HepG2 (cell line): ENCODE measurements at regions not wholly inside any gene's neighbourhood (a gene's known extent, or its start where the extent isn't known, plus 50 kb on each side); places are given as distances from the start of the nearest gene placed in this dataset.
A peak's percentile ranks its signal among the peaks of the same experiment; 100 is the strongest.

ENCODE experiments used
- ATAC-seq: fragments of 200-7000 bp; cut with Tn5 transposase; 3 replicates; pipeline ENCODE4 v1.9.1; 2020; ENCODE audit warnings: mild to moderate bottlenecking, moderate library complexity
- BruUV-seq: library from RNA; stranded (reverse); fragments of 400-500 nt; replicated peaks from 2 replicates; lab custom pipeline; 2021; lab: Mats Ljungman, UMichigan
- CTCF ChIA-PET: fragments of 300-600 bp; formaldehyde crosslinking; extraction: SDS; loops from one replicate; lab custom pipeline; 2021; ENCODE audit warnings: low total read pairs, inconsistent platforms, low intra/inter-chr PET ratio; lab: Yijun Ruan, JAX
- POLR2A ChIA-PET: fragments of 350-600 bp; sonication (Branson Sonifier 250); formaldehyde crosslinking; loops from one replicate; lab custom pipeline; 2020; ENCODE audit warnings: antibody characterized with exemption, inconsistent platforms; lab: Yijun Ruan, JAX
- DNase-seq: peaks from one replicate; pipeline ENCODE4 v3.0.0-alpha.2; 2015; ENCODE audit warnings: low spot score
- FAIRE-seq: peaks from 3 replicates; lab custom pipeline; 2011; peaks lifted over from hg19 to GRCh38; lab: Jason Lieb, UNC
- H2AFZ ChIP-seq: one replicate; pipeline ENCODE4 v1.6.1; 2011; ENCODE audit warnings: low read length, inconsistent platforms
- H3K27ac ChIP-seq: fragments of 300-600 bp; 3 replicates; pipeline ENCODE4 v1.8.0; 2011; ENCODE audit warnings: mixed run types, mild to moderate bottlenecking, mixed read lengths, low read length, inconsistent platforms; ENCODE audit not compliant: insufficient read depth; ENCODE audit errors: extremely low read length
- H3K27me3 ChIP-seq, 2 experiments: fragments of 200-600 bp in 1 of 2; 2 replicates in 1 of 2; 3 replicates in 1 of 2; pipeline versions ENCODE4 v1.6.0 to v1.8.0; 2011; ENCODE audit warnings: low read length in 2 of 2, mild to moderate bottlenecking in 2 of 2, moderate library complexity in 2 of 2, inconsistent platforms in 1 of 2; ENCODE audit not compliant: insufficient read depth in 2 of 2, control insufficient read depth in 1 of 2
- H3K36me3 ChIP-seq, 2 experiments: fragments of 200-600 bp in 1 of 2; replicated peaks in 1 of 2; 2 replicates in 1 of 2; 3 replicates in 1 of 2; pipeline versions ENCODE4 v1.5.1 to v1.8.0; 2011; ENCODE audit warnings: low read length in 2 of 2, inconsistent platforms in 1 of 2; ENCODE audit not compliant: insufficient read depth in 2 of 2, control insufficient read depth in 1 of 2
- H3K4me1 ChIP-seq: 2 replicates; pipeline ENCODE4 v1.5.1; 2012; ENCODE audit warnings: low read length, inconsistent platforms; ENCODE audit not compliant: insufficient read depth
- H3K4me2 ChIP-seq: 2 replicates; pipeline ENCODE4 v1.6.0; 2011; ENCODE audit warnings: low read depth, low read length, inconsistent platforms
- H3K4me3 ChIP-seq, 3 experiments: fragments of 200-600 bp in 1 of 3; sonication (generic), shearing (Covaris generic) in 1 of 3; replicated peaks in 1 of 3; 2 replicates each; pipeline ENCODE4 v1.5.1; 2011 to 2016; ENCODE audit warnings: low read length in 3 of 3, inconsistent platforms in 2 of 3, low read depth in 2 of 3, mild to moderate bottlenecking in 2 of 3, control low read depth in 1 of 3, mixed read lengths in 1 of 3; ENCODE audit not compliant: insufficient read depth in 1 of 3
- H3K79me2 ChIP-seq: one replicate; pipeline ENCODE4 v1.6.1; 2011; ENCODE audit warnings: low read length, inconsistent platforms; ENCODE audit not compliant: insufficient read depth
- H3K9ac ChIP-seq: 2 replicates; pipeline ENCODE4 v1.6.0; 2011; ENCODE audit warnings: mild to moderate bottlenecking, low read depth, low read length, inconsistent platforms; ENCODE audit not compliant: insufficient read depth
- H3K9me3 ChIP-seq: 2 replicates; pipeline ENCODE4 v1.5.1; 2012; ENCODE audit warnings: mild to moderate bottlenecking, low read length
- H4K20me1 ChIP-seq: 2 replicates; pipeline ENCODE4 v1.6.0; 2011; ENCODE audit warnings: inconsistent platforms, mild to moderate bottlenecking, low read length, moderate library complexity; ENCODE audit not compliant: insufficient read depth
- ADNP ChIP-seq: sonication (generic); formaldehyde crosslinking; IDR thresholded peaks from 2 replicates; pipeline ENCODE4 v1.4.0; 2020; ENCODE audit warnings: missing genetic modification reagents
- ATF7-NPFF ChIP-seq: sonication (generic); formaldehyde crosslinking; IDR thresholded peaks from 2 replicates; pipeline ENCODE4 v1.8.1; 2023; ENCODE audit warnings: mild to moderate bottlenecking, low read depth, missing genetic modification reagents, moderate library complexity
- HNF1A ChIP-seq, 2 experiments: sonication (generic) in 1 of 2; formaldehyde crosslinking in 1 of 2; IDR thresholded peaks; 2 replicates each; pipeline versions ENCODE4 v1.4.0 to v1.6.1; 2016 to 2020; ENCODE audit warnings: borderline replicate concordance in 1 of 2, low read depth in 1 of 2, mild to moderate bottlenecking in 1 of 2, missing genetic modification reagents in 1 of 2
- ISL2 ChIP-seq: sonication (generic); formaldehyde crosslinking; IDR thresholded peaks from 2 replicates; pipeline ENCODE4 v1.5.0; 2020; ENCODE audit warnings: missing genetic modification reagents
- MLX ChIP-seq: IDR thresholded peaks from 2 replicates; pipeline ENCODE4 v1.6.1; 2016
- NONO ChIP-seq, 2 experiments: fragments of 450-650 bp in 1 of 2; sonication (generic) in 1 of 2; formaldehyde crosslinking in 1 of 2; IDR thresholded peaks in 1 of 2; conservative IDR thresholded peaks in 1 of 2; 2 replicates each; pipeline versions ENCODE4 v1.6.1 to v1.8.0; 2017 to 2022; ENCODE audit warnings: mild to moderate bottlenecking in 1 of 2, missing genetic modification reagents in 1 of 2, moderate library complexity in 1 of 2
- NR2F6 ChIP-seq, 2 experiments: IDR thresholded peaks; 2 replicates each; pipeline ENCODE4 v1.6.1; 2016; ENCODE audit warnings: antibody characterized with exemption in 1 of 2, mild to moderate bottlenecking in 1 of 2
- POGZ ChIP-seq: sonication (generic); formaldehyde crosslinking; IDR thresholded peaks from 2 replicates; pipeline ENCODE4 v1.4.0; 2020; ENCODE audit warnings: mild to moderate bottlenecking, missing genetic modification reagents
- RARA ChIP-seq: IDR thresholded peaks from 2 replicates; pipeline ENCODE4 v1.6.1; 2016; ENCODE audit warnings: missing genetic modification reagents, missing compliant biosample characterization
- SAP130 ChIP-seq: IDR thresholded peaks from 2 replicates; pipeline ENCODE4 v1.6.1; 2016; ENCODE audit warnings: low read depth
- ZBTB43 ChIP-seq: sonication (generic); formaldehyde crosslinking; conservative IDR thresholded peaks from 2 replicates; pipeline ENCODE4 v1.4.0; 2020; ENCODE audit warnings: missing genetic modification reagents
- ZNF777 ChIP-seq: sonication (generic); formaldehyde crosslinking; IDR thresholded peaks from 2 replicates; pipeline ENCODE4 v1.4.0; 2020; ENCODE audit warnings: missing genetic modification reagents
- WGBS: methylation state at CpG from one replicate; pipeline ENCODE4 v1.1.6; 2017; ENCODE audit warnings: low lambda C conversion rate; 5-methylcytosine and 5-hydroxymethylcytosine counted together
- in situ Hi-C: cut with HindIII; loops from 2 replicates; pipeline ENCODE4 v1.10.0; 2017; ENCODE audit warnings: low pct_unique_long_range_greater_than_20kb; ENCODE audit not compliant: extremely low pct_ligation_motif_present
- intact Hi-C: fragments of 100-400 bp; cut with micrococcal nuclease; formaldehyde crosslinking; loops from one replicate; pipeline ENCODE4 v1.10.0; 2022; ENCODE audit not compliant: unreplicated experiment

- Histone ChIP-seq H3K4me1 (peaks cover 47% of the 10 kb centered on the region), H3K4me3 (no peak overlapping the region), H4K20me1 (no peaks in the 10 kb centered on the region)
- no peak for TF ChIP-seq NONO (IDR thresholded peaks at IDR 0.05)
- no peak for TF ChIP-seq NONO (CRISPR knock-in tag; conservative IDR thresholded peaks at IDR 0.05)
- TF ChIP-seq, all 625 proteins: peak for 0
- no peak overlapping the region for H3K27ac ChIP-seq
- no peaks in the 10 kb centered on the region for H3K79me2 ChIP-seq
- H3K36me3 ChIP-seq: no peaks in the 10 kb centered on the region
- FAIRE-seq (no peak), DNase-seq (no peak), ATAC-seq (no peak)
- in situ Hi-C loops (no loop called here), intact Hi-C loops (loop anchor here (10.0 kb wide), 1 partner anchor 153 kb away; no protein-coding TSS in a partner anchor)
- H2AFZ ChIP-seq: peak overlapping the region; percentile 10
- H3K9me3 ChIP-seq: no peaks in the 10 kb centered on the region
- no peak overlapping the region; the same call in 1 of the 2 replicates for H3K4me2 ChIP-seq
- no peak overlapping the region for H3K9ac ChIP-seq
- ChIA-PET POLR2A (no interaction called here), CTCF (no interaction called here)
- BruUV-seq: no TSS peak
- no peaks in the 10 kb centered on the region for H3K27me3 ChIP-seq
Measured at GRCh38 chr3:148451969-148452368, 245.7 kb upstream of the AGTR1 start.

GRCh38 chr3:148453781-148454191, 243.9 kb upstream of the AGTR1 start:
- WGBS: 9% methylated on average over 3 of the region's 3 CpGs
- no peak for FAIRE-seq
- H4K20me1 ChIP-seq: no peaks in the 10 kb centered on the region
- H3K9ac ChIP-seq: no peak overlapping the region
- in situ Hi-C loops: no loop called here
- POLR2A ChIA-PET: no interaction called here
- no peak overlapping the region for H2AFZ ChIP-seq
- no peak overlapping the region for H3K4me3 ChIP-seq
- H3K36me3 ChIP-seq: no peaks in the 10 kb centered on the region
- no TSS peak for BruUV-seq
- CTCF ChIA-PET: no interaction called here
- no peak overlapping the region for H3K27ac ChIP-seq
- peak; percentile 4 for DNase-seq
- no peaks in the 10 kb centered on the region for H3K9me3 ChIP-seq
- H3K4me2 ChIP-seq: peak overlapping the region; percentile 4; the same call in 1 of the 2 replicates
- no peaks in the 10 kb centered on the region for H3K79me2 ChIP-seq
- no peaks in the 10 kb centered on the region for H3K27me3 ChIP-seq
- intact Hi-C loops: loop anchor here (10.0 kb wide), 1 partner anchor 151 kb away; no protein-coding TSS in a partner anchor
- ATAC-seq: no peak
- peaks cover 49% of the 10 kb centered on the region for H3K4me1 ChIP-seq
- TF ChIP-seq ZBTB43 (0 out of 2 replicates have a peak, but pooled peaks have one; percentile 51), MLX (CRISPR knock-in tag) (no peak), ZNF777 (no peak), RARA (CRISPR knock-in tag) (peak; percentile 51), ATF7-NPFF (CRISPR knock-in tag) (no peak), POGZ (peak; percentile 32; the same call in 1 of the 2 replicates), ADNP (CRISPR knock-in tag) (no peak), SAP130 (CRISPR knock-in tag) (peak; percentile 42; the same call in 1 of the 2 replicates), HNF1A (IDR thresholded peaks at IDR 0.05; ENCODE audit: low read depth) (peak; percentile 45; the same call in 1 of the 2 replicates), HNF1A (CRISPR knock-in tag; IDR thresholded peaks at IDR 0.05; ENCODE audit: borderline replicate concordance) (no peak), NR2F6 (IDR thresholded peaks at IDR 0.05) (peak; percentile 66; the same call in 1 of the 2 replicates), NR2F6 (CRISPR knock-in tag; IDR thresholded peaks at IDR 0.05) (peak; percentile 59), ISL2 (peak; percentile 25; the same call in 1 of the 2 replicates)
